ENCODE measurements at regions not wholly inside any gene's neighbourhood (a gene's known extent, or its start where the extent isn't known, plus 50 kb on each side); places are given as distances from the start of the nearest gene placed in this dataset.
A peak's percentile ranks its signal among the peaks of the same experiment; 100 is the strongest.

DNA sequence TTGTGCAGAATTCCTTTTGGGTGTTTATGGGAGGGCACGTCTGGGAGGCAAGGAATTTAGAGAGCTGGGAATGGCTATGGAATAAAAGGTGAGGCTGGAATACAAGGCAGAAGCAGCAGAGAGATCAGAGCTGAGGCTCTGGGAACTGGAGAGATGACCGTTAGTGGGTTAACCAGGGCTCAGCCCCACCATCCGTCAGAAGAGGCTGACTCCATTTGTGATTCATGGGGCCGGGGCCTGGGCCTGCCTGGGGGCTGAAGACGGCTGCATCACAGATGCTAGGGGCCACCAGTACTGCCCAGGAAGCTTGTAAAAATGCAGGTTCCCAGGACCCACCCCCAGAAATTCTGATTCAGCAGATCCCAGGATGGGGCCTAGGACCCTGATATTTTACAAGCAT lies 398.1 kb downstream of the MED13L start:
- Mint-ChIP-seq H3K4me1 (no peaks in the 10 kb centered on the region), H3K27ac (no peak overlapping the region), H3K27me3 (peaks cover 16% of the 10 kb centered on the region), H3K9me3 (peaks cover 0 to 4% (median 0%) of the 10 kb centered on the region in 7 donors), H3K36me3 (no peaks in the 10 kb centered on the region), H3K4me3 (no peak overlapping the region)
- Histone ChIP-seq H3K27ac (ENCODE audit: insufficient read depth, low read length, poor library complexity, severe bottlenecking) (no peak overlapping the region), H3K27me3 (ENCODE audit: control insufficient read depth, insufficient read depth, low read length) (no peaks in the 10 kb centered on the region), H3K4me3 (ENCODE audit: low read depth, low read length) (no peak overlapping the region), H3K4me1 (ENCODE audit: control insufficient read depth, insufficient read depth, low read length, poor library complexity, severe bottlenecking) (no peaks in the 10 kb centered on the region), H3K9me3 (ENCODE audit: control insufficient read depth in 2 of 2, low read length in 2 of 2) (no peaks in the 10 kb centered on the region), H3K36me3 (ENCODE audit: control insufficient read depth, insufficient read depth, low read length) (no peaks in the 10 kb centered on the region)
- ATAC-seq (ENCODE audit: low read depth in 2 of 2) (no peak), DNase-seq (no peak)

DNA sequence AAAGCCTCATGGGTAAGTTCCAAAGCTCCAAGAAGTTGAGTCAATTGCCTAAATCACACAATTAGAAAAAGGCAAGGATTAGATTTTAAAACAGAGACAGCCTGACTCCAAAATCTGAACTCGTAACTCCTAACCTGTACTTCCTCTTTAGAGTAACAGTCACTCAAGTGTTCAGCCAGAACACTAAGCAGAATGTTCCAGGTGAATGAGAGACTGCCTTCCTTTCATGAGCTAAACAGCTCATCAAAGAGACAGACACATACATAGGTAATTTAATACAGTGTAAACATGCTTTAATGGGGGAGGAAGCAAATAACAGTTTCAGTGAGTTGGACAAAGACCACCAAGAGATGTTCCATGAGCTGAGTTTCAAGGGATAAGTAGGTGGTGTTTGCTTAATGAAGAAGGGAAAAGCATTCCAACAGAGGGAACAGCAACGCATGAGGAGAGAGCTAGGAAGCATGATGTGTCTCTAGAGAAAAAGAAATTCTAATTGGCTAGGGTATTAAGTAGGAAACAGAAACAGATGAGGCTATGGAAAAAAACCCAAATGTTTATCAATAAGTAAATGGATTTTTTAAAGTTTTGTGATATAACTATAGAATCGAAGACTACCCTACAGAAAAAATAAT lies 403.9 kb downstream of the MED13L start:
- Mint-ChIP-seq H3K27me3 (no peaks in the 10 kb centered on the region), H3K9me3 (peaks cover 0 to 3% (median 0%) of the 10 kb centered on the region in 7 donors), H3K4me1 (no peaks in the 10 kb centered on the region), H3K27ac (no peak overlapping the region), H3K4me3 (no peak overlapping the region), H3K36me3 (no peaks in the 10 kb centered on the region)
- H3K9me3 ChIP-seq (ENCODE audit: control insufficient read depth in 2 of 2, low read length in 2 of 2): no peaks in the 10 kb centered on the region
- H3K4me3 ChIP-seq (ENCODE audit: low read depth, low read length): no peak overlapping the region
- H3K27ac ChIP-seq (ENCODE audit: insufficient read depth, low read length, poor library complexity, severe bottlenecking): no peak overlapping the region
- H3K36me3 ChIP-seq (ENCODE audit: control insufficient read depth, insufficient read depth, low read length): no peaks in the 10 kb centered on the region
- ATAC-seq (ENCODE audit: low read depth in 2 of 2) (no peak), DNase-seq (no peak)
- H3K27me3 ChIP-seq (ENCODE audit: control insufficient read depth, insufficient read depth, low read length): peaks cover 4% of the 10 kb centered on the region
- no peaks in the 10 kb centered on the region for H3K4me1 ChIP-seq (ENCODE audit: control insufficient read depth, insufficient read depth, low read length, poor library complexity, severe bottlenecking)

DNA sequence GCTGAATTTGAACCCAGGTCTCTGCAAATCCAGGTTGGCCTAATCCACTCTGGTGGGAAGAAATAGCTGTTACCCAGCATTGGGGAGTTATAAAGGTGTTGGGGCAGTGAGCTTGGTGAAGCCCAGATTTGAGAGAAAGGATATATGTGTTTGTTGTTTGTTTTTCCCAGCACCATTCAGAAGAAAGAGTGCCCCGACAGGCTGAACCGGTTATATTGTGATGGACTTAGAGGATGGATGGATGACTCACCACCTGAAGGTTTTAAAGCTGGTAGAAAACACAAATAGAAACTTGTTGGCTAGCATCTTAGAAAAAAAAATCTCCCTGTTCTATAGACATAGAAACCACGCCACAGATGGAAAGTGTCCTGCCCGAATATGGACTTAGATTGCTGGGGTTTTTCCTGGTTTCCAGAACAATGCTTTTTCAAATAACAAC lies 404.6 kb downstream of the MED13L start:
- DNase-seq (no peak), ATAC-seq (ENCODE audit: low read depth in 2 of 2) (no peak)
- Mint-ChIP-seq H3K36me3 (no peaks in the 10 kb centered on the region), H3K27ac (no peak overlapping the region), H3K4me3 (no peak overlapping the region), H3K27me3 (no peaks in the 10 kb centered on the region), H3K9me3 (peaks cover 0 to 3% (median 0%) of the 10 kb centered on the region in 7 donors), H3K4me1 (no peaks in the 10 kb centered on the region)
- Histone ChIP-seq H3K36me3 (ENCODE audit: control insufficient read depth, insufficient read depth, low read length) (no peaks in the 10 kb centered on the region), H3K27me3 (ENCODE audit: control insufficient read depth, insufficient read depth, low read length) (peaks cover 4% of the 10 kb centered on the region), H3K4me3 (ENCODE audit: low read depth, low read length) (no peak overlapping the region), H3K9me3 (ENCODE audit: control insufficient read depth in 2 of 2, low read length in 2 of 2) (no peaks in the 10 kb centered on the region), H3K27ac (ENCODE audit: insufficient read depth, low read length, poor library complexity, severe bottlenecking) (no peak overlapping the region), H3K4me1 (ENCODE audit: control insufficient read depth, insufficient read depth, low read length, poor library complexity, severe bottlenecking) (no peaks in the 10 kb centered on the region)

DNA sequence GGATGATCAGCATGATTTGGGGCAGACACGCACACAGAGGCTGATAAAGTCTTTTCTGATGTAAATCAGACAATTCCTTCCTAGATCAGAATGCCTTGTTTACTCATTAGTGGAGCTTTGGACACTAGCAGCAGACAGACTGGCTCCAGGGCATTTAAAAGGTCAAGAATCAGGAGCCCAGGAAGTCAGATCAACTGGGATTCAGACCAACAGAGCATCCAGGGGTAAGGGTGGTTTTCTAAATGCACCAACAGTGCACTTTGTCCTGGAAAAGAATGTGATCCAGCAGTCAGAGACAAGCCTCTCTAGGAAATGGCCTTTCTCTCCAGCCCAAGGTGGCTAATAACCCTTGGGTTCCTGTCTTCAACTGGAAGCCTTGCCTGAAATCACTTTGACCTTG lies 405.3 kb downstream of the MED13L start:
- ATAC-seq (ENCODE audit: low read depth in 2 of 2) (no peak), DNase-seq (no peak)
- no peak overlapping the region for H3K4me3 ChIP-seq (ENCODE audit: low read depth, low read length)
- no peaks in the 10 kb centered on the region for H3K4me1 Mint-ChIP-seq
- no peak overlapping the region for H3K27ac ChIP-seq (ENCODE audit: insufficient read depth, low read length, poor library complexity, severe bottlenecking)
- H3K4me3 Mint-ChIP-seq: no peak overlapping the region
- no peaks in the 10 kb centered on the region for H3K27me3 Mint-ChIP-seq
- no peaks in the 10 kb centered on the region for H3K36me3 ChIP-seq (ENCODE audit: control insufficient read depth, insufficient read depth, low read length)
- H3K4me1 ChIP-seq (ENCODE audit: control insufficient read depth, insufficient read depth, low read length, poor library complexity, severe bottlenecking): no peaks in the 10 kb centered on the region
- no peaks in the 10 kb centered on the region for H3K9me3 ChIP-seq (ENCODE audit: control insufficient read depth in 2 of 2, low read length in 2 of 2)
- H3K9me3 Mint-ChIP-seq: peaks cover 0 to 2% (median 0%) of the 10 kb centered on the region in 7 donors
- H3K27ac Mint-ChIP-seq: no peak overlapping the region
- H3K27me3 ChIP-seq (ENCODE audit: control insufficient read depth, insufficient read depth, low read length): peaks cover 4% of the 10 kb centered on the region
- no peaks in the 10 kb centered on the region for H3K36me3 Mint-ChIP-seq

DNA sequence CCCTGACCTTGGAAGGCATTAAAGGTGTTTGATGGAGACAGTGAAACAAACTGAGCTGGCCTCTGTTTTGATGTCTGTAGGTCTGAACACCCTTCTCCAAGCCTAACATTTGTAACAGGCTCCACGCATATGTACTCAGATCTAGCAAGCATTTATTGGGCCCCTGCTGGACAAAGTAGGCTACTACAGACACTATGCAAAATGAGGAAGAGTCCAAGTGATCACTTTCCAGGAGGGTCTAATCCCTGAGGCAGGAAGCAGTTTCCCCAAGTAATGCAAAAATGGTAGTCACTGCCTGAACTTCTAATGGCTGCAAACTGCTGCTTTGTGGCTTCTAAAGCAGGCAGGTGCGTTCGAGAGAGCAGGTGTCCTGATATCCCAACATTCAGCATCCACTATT lies 405.8 kb downstream of the MED13L start:
- Histone ChIP-seq H3K36me3 (ENCODE audit: control insufficient read depth, insufficient read depth, low read length) (no peaks in the 10 kb centered on the region), H3K27ac (ENCODE audit: insufficient read depth, low read length, poor library complexity, severe bottlenecking) (no peak overlapping the region), H3K9me3 (ENCODE audit: control insufficient read depth in 2 of 2, low read length in 2 of 2) (no peaks in the 10 kb centered on the region), H3K27me3 (ENCODE audit: control insufficient read depth, insufficient read depth, low read length) (peaks cover 4% of the 10 kb centered on the region), H3K4me1 (ENCODE audit: control insufficient read depth, insufficient read depth, low read length, poor library complexity, severe bottlenecking) (no peaks in the 10 kb centered on the region), H3K4me3 (ENCODE audit: low read depth, low read length) (no peak overlapping the region)
- Mint-ChIP-seq H3K4me3 (no peak overlapping the region), H3K27ac (peak overlapping the region in 1 of 3 donors; percentile 20), H3K9me3 (no peaks in the 10 kb centered on the region), H3K27me3 (no peaks in the 10 kb centered on the region), H3K4me1 (no peaks in the 10 kb centered on the region), H3K36me3 (no peaks in the 10 kb centered on the region)
- no peak for ATAC-seq (ENCODE audit: low read depth in 2 of 2)
- DNase-seq: peak in 1 of 3 donors; percentile 18

DNA sequence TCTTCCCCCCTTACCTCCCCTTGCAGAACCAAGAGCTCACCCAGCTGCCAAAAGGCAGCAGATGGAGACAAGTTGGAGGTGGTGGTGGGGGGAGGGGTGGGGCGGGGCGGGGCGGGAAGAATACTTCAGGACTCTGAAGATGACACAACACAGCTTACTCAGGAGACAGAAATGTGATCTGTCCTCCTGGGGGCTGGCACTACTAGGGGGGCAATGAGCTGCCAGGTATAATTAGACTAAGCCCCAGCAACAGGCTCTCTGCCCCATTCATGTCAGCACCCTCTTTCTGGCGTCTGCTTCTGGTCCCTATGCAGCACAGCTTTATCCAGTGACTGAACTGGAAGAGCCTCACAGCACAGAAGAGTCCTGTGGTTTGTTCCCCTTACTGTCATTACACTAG lies 407.0 kb downstream of the MED13L start:
- ATAC-seq (ENCODE audit: low read depth in 2 of 2) (no peak), DNase-seq (no peak)
- no peaks in the 10 kb centered on the region for H3K27me3 Mint-ChIP-seq

DNA sequence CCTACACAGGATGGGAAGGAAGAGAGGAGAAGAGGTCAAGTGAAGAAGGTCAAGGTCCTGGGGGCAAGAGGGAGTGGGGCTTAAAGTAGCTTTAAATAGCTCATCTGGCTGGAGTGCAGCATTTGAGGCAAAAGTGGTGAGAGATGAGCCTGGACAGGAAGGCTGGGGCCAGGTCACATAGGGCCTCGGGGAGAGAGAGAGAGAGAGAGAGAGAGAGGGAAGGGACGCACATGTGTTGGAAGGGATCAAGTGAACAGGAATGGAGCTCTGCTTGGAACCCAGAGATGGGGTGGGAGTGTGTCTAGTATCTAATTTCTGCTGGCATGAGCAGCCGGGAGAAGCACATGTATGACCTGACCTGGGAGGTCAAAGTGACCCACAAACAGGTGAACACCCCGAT lies 407.5 kb downstream of the MED13L start:
- Histone ChIP-seq H3K4me1 (ENCODE audit: control insufficient read depth, insufficient read depth, low read length, poor library complexity, severe bottlenecking) (no peaks in the 10 kb centered on the region), H3K27ac (ENCODE audit: insufficient read depth, low read length, poor library complexity, severe bottlenecking) (no peak overlapping the region), H3K27me3 (ENCODE audit: control insufficient read depth, insufficient read depth, low read length) (peaks cover 4% of the 10 kb centered on the region), H3K9me3 (ENCODE audit: control insufficient read depth in 2 of 2, low read length in 2 of 2) (no peaks in the 10 kb centered on the region), H3K4me3 (ENCODE audit: low read depth, low read length) (no peak overlapping the region), H3K36me3 (ENCODE audit: control insufficient read depth, insufficient read depth, low read length) (no peaks in the 10 kb centered on the region)
- DNase-seq (no peak), ATAC-seq (ENCODE audit: low read depth in 2 of 2) (no peak)
- no peaks in the 10 kb centered on the region for H3K36me3 Mint-ChIP-seq
- no peak overlapping the region for H3K27ac Mint-ChIP-seq
- H3K4me3 Mint-ChIP-seq: no peak overlapping the region
- H3K27me3 Mint-ChIP-seq: no peaks in the 10 kb centered on the region
- H3K4me1 Mint-ChIP-seq: no peaks in the 10 kb centered on the region
- H3K9me3 Mint-ChIP-seq: no peaks in the 10 kb centered on the region

More for the DNA sequence above, 407.0 kb downstream of the MED13L start:
- H3K4me1 ChIP-seq (ENCODE audit: control insufficient read depth, insufficient read depth, low read length, poor library complexity, severe bottlenecking): no peaks in the 10 kb centered on the region
- H3K9me3 Mint-ChIP-seq: no peaks in the 10 kb centered on the region
- no peak overlapping the region for H3K4me3 ChIP-seq (ENCODE audit: low read depth, low read length)
- peaks cover 4% of the 10 kb centered on the region for H3K27me3 ChIP-seq (ENCODE audit: control insufficient read depth, insufficient read depth, low read length)
- no peaks in the 10 kb centered on the region for H3K4me1 Mint-ChIP-seq
- no peak overlapping the region for H3K27ac ChIP-seq (ENCODE audit: insufficient read depth, low read length, poor library complexity, severe bottlenecking)
- H3K4me3 Mint-ChIP-seq: no peak overlapping the region
- no peaks in the 10 kb centered on the region for H3K9me3 ChIP-seq (ENCODE audit: control insufficient read depth in 2 of 2, low read length in 2 of 2)
- no peak overlapping the region for H3K27ac Mint-ChIP-seq
- H3K36me3 ChIP-seq (ENCODE audit: control insufficient read depth, insufficient read depth, low read length): no peaks in the 10 kb centered on the region
- no peaks in the 10 kb centered on the region for H3K36me3 Mint-ChIP-seq

DNA sequence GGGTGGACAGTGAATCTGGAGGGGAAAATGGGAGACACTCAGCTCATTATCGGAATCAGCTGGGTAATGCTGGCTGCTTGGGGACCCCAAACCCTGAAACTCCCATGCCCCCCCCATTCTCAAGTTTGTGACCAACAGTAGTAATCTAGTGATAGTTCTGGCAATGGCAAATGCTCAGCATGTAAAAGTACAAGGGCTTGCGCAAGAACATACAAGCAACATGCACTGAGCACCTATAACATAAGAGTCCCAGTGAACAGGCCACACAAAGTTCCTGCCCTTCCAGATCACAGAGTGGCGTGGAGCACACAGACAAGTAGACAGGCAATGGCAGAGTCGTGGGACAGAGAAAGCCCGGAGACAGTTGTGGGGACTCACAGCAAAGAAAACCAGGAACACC lies 407.9 kb downstream of the MED13L start:
- H3K27ac ChIP-seq (ENCODE audit: insufficient read depth, low read length, poor library complexity, severe bottlenecking): no peak overlapping the region
- no peak overlapping the region for H3K4me3 Mint-ChIP-seq
- H3K27me3 Mint-ChIP-seq: no peaks in the 10 kb centered on the region
- no peaks in the 10 kb centered on the region for H3K9me3 ChIP-seq (ENCODE audit: control insufficient read depth in 2 of 2, low read length in 2 of 2)
- no peaks in the 10 kb centered on the region for H3K4me1 ChIP-seq (ENCODE audit: control insufficient read depth, insufficient read depth, low read length, poor library complexity, severe bottlenecking)
- DNase-seq: no peak
- no peak for ATAC-seq (ENCODE audit: low read depth in 2 of 2)
- H3K4me3 ChIP-seq (ENCODE audit: low read depth, low read length): no peak overlapping the region
- no peaks in the 10 kb centered on the region for H3K36me3 Mint-ChIP-seq
- no peaks in the 10 kb centered on the region for H3K36me3 ChIP-seq (ENCODE audit: control insufficient read depth, insufficient read depth, low read length)
- peaks cover 4% of the 10 kb centered on the region for H3K27me3 ChIP-seq (ENCODE audit: control insufficient read depth, insufficient read depth, low read length)
- no peaks in the 10 kb centered on the region for H3K9me3 Mint-ChIP-seq
- no peak overlapping the region for H3K27ac Mint-ChIP-seq
- no peaks in the 10 kb centered on the region for H3K4me1 Mint-ChIP-seq
